Adrenal gland (tissue), 9 donors: ENCODE measurements at regions not wholly inside any gene's neighbourhood (a gene's known extent, or its start where the extent isn't known, plus 50 kb on each side); places are given as distances from the start of the nearest gene placed in this dataset.

Source experiments
- DNase-seq, 7 donors: peaks; one replicate each; pipeline ENCODE4 v3.0.0-alpha.2; 2019 to 2020
- H3K27ac ChIP-seq, 5 donors: fragments of 200-600 bp; sonication (generic) in 4 of 5; 1 replicate in 3 of 5; 2 replicates in 2 of 5; pipeline versions ENCODE4 v1.5.1 to v1.8.0; 2016 to 2020; ENCODE audit warnings: mild to moderate bottlenecking in 1 of 5
- H3K27me3 ChIP-seq: fragments of 200-600 bp; 2 replicates; pipeline ENCODE4 v1.8.0; 2021
- H3K36me3 ChIP-seq, 2 donors: fragments of 200-600 bp; replicated peaks in 1 of 2; 1 replicate in 1 of 2; 2 replicates in 1 of 2; pipeline versions ENCODE4 v1.5.1 to v1.8.0; 2018 to 2022
- H3K4me1 ChIP-seq, 2 donors: fragments of 200-600 bp; replicated peaks in 1 of 2; 1 replicate in 1 of 2; 2 replicates in 1 of 2; pipeline versions ENCODE4 v1.5.1 to v1.8.0; 2018 to 2021
- H3K4me3 ChIP-seq, 4 donors: fragments of 200-600 bp; sonication (generic) in 3 of 4; one replicate each; pipeline ENCODE4 v1.5.1; 2016 to 2018
- H3K9me3 ChIP-seq, 3 donors: fragments of 200-600 bp; sonication (generic) in 1 of 3; replicated peaks in 1 of 3; 1 replicate in 2 of 3; 2 replicates in 1 of 3; pipeline versions ENCODE4 v1.5.1 to v1.8.0; 2016 to 2021
- CTCF ChIP-seq, 6 experiments: fragments of 450-650 bp in 4 of 6; fragments of 200-600 bp in 2 of 6; sonication (generic) in 1 of 6; IDR thresholded peaks; 1 replicate in 5 of 6; 2 replicates in 1 of 6; pipeline versions ENCODE4 v1.5.1 to v1.8.0; 2016 to 2021; ENCODE audit warnings: antibody characterized with exemption in 6 of 6, mild to moderate bottlenecking in 2 of 6, moderate library complexity in 1 of 6
- POLR2A ChIP-seq, 2 donors: fragments of 450-650 bp; IDR thresholded peaks; one replicate each; pipeline ENCODE4 v1.6.1; 2017; ENCODE audit warnings: antibody characterized with exemption in 2 of 2, mild to moderate bottlenecking in 2 of 2, moderate library complexity in 1 of 2
- WGBS, 4 donors: extraction: QIAGEN DNeasy Blood & Tissue Kit in 2 of 4; methylation state at CpG; one replicate each; pipeline versions ENCODE4 v1.1.5 to v1.1.7; 2013 to 2017; 5-methylcytosine and 5-hydroxymethylcytosine counted together
- intact Hi-C, 2 donors: fragments of 100-400 bp; cut with DNase I; formaldehyde crosslinking; loops; one replicate each; pipeline versions ENCODE4 v1.14.1 to v1.15.0; 2022 to 2023
- donor health status: healthy with polysubstance abuse.
- donor health status: Bipolar disorder and iron deficiency.
- donor health status: DM: yes; HTN: yes; CAD: no.
- donor health status: DM: no; HTN: no; CAD: no.
- donor health status: DM: no; HTN: no; CAD: no.

- Histone ChIP-seq H3K27ac (no peak overlapping the region), H3K36me3 (no peaks in the 10 kb centered on the region), H3K4me3 (no peak overlapping the region), H3K9me3 (no peaks in the 10 kb centered on the region), H3K27me3 (no peaks in the 10 kb centered on the region), H3K4me1 (no peaks in the 10 kb centered on the region)
- DNase-seq: no peak
- no peak for TF ChIP-seq POLR2A (IDR thresholded peaks at IDR 0.05)
- TF ChIP-seq CTCF (IDR thresholded peaks at IDR 0.05): no peak
- intact Hi-C loops: no loop called here
- 73 to 89% (median 87%) methylated on average over 8 to 10 of the region's 10 CpGs for WGBS, 4 donors
Measured at GRCh38 chr17:70668276-70668937, 499.1 kb downstream of the KCNJ2 start.

- Histone ChIP-seq H3K27me3 (no peaks in the 10 kb centered on the region), H3K4me3 (no peak overlapping the region), H3K27ac (no peak overlapping the region), H3K4me1 (no peaks in the 10 kb centered on the region), H3K36me3 (no peaks in the 10 kb centered on the region), H3K9me3 (no peaks in the 10 kb centered on the region)
- intact Hi-C loops: no loop called here
- 75 to 86% (median 83%) methylated on average over 8 to 13 of the region's 13 CpGs for WGBS, 4 donors
- DNase-seq: no peak
- no peak for TF ChIP-seq CTCF (IDR thresholded peaks at IDR 0.05)
- TF ChIP-seq POLR2A (IDR thresholded peaks at IDR 0.05): no peak
Measured at GRCh38 chr17:70668938-70669778, 499.8 kb downstream of the KCNJ2 start.

- DNase-seq: no peak
- H3K4me1 ChIP-seq: no peaks in the 10 kb centered on the region
- H3K9me3 ChIP-seq: no peaks in the 10 kb centered on the region
- intact Hi-C loops: no loop called here
- no peak for TF ChIP-seq POLR2A (IDR thresholded peaks at IDR 0.05)
- TF ChIP-seq CTCF (IDR thresholded peaks at IDR 0.05): no peak
- no peaks in the 10 kb centered on the region for H3K27me3 ChIP-seq
- no peak overlapping the region for H3K27ac ChIP-seq
- WGBS, 4 donors: 68 to 81% (median 76%) methylated on average over 2 of the region's 2 CpGs
- no peak overlapping the region for H3K4me3 ChIP-seq
- no peaks in the 10 kb centered on the region for H3K36me3 ChIP-seq
Measured at GRCh38 chr17:70674061-70674460, 504.7 kb downstream of the KCNJ2 start.

- DNase-seq: no peak
- Histone ChIP-seq H3K4me1 (no peaks in the 10 kb centered on the region), H3K4me3 (no peak overlapping the region), H3K27me3 (no peaks in the 10 kb centered on the region), H3K27ac (no peak overlapping the region), H3K9me3 (no peaks in the 10 kb centered on the region), H3K36me3 (no peaks in the 10 kb centered on the region)
- intact Hi-C loops: no loop called here
- TF ChIP-seq POLR2A (IDR thresholded peaks at IDR 0.05) (no peak), CTCF (IDR thresholded peaks at IDR 0.05) (no peak)
- WGBS, 4 donors: 59 to 76% (median 70%) methylated on average over 5 of the region's 5 CpGs
Measured at GRCh38 chr17:70675070-70675590, 505.8 kb downstream of the KCNJ2 start.
